ENCODE measurements at regions not wholly inside any gene's neighbourhood (a gene's known extent, or its start where the extent isn't known, plus 50 kb on each side); places are given as distances from the start of the nearest gene placed in this dataset.

DNA sequence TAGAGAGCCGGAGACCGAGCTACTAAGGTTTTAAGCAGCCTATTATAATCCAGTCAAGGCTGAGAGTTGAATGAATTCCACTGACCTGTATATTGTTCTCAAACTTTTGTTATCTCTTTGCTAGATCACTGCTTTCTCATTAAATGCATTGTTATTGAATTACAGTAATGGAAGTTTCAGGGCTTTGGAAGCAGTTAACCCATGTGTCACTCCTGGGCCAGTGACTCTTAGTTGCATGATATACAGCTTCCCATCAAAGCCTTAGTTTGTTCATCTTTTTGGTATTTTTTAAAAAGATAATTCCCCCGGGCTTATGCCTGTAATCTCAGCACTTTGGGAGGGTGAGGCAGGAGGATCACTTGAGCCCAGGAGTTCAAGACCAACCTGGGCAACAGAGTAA is 55.4 kb upstream of the KIAA1217 start:
- no peak for TF ChIP-seq CTCF (IDR thresholded peaks at IDR 0.05 in 2 of 3, conservative IDR thresholded peaks at IDR 0.05 in 1 of 3; ENCODE audit: control insufficient read depth in 2 of 3, extremely low read depth in 1 of 3, insufficient read depth in 1 of 3, low read depth in 3 of 3, low read length in 3 of 3)
- TF ChIP-seq CHD4 (IDR thresholded peaks at IDR 0.05): no peak
- no peak for TF ChIP-seq YY1 (IDR thresholded peaks at IDR 0.05; ENCODE audit: low read depth, low read length)
- no peak for TF ChIP-seq POLR2A (IDR thresholded peaks at IDR 0.05; ENCODE audit: low read depth, low read length)
- no peak for TF ChIP-seq DPF2 (IDR thresholded peaks at IDR 0.05)
- TF ChIP-seq SUZ12 (IDR thresholded peaks at IDR 0.05; ENCODE audit: unreplicated experiment): no peak
- no peak for TF ChIP-seq HDAC6 (IDR thresholded peaks at IDR 0.05; ENCODE audit: unreplicated experiment)
- TF ChIP-seq, protein P1, sequence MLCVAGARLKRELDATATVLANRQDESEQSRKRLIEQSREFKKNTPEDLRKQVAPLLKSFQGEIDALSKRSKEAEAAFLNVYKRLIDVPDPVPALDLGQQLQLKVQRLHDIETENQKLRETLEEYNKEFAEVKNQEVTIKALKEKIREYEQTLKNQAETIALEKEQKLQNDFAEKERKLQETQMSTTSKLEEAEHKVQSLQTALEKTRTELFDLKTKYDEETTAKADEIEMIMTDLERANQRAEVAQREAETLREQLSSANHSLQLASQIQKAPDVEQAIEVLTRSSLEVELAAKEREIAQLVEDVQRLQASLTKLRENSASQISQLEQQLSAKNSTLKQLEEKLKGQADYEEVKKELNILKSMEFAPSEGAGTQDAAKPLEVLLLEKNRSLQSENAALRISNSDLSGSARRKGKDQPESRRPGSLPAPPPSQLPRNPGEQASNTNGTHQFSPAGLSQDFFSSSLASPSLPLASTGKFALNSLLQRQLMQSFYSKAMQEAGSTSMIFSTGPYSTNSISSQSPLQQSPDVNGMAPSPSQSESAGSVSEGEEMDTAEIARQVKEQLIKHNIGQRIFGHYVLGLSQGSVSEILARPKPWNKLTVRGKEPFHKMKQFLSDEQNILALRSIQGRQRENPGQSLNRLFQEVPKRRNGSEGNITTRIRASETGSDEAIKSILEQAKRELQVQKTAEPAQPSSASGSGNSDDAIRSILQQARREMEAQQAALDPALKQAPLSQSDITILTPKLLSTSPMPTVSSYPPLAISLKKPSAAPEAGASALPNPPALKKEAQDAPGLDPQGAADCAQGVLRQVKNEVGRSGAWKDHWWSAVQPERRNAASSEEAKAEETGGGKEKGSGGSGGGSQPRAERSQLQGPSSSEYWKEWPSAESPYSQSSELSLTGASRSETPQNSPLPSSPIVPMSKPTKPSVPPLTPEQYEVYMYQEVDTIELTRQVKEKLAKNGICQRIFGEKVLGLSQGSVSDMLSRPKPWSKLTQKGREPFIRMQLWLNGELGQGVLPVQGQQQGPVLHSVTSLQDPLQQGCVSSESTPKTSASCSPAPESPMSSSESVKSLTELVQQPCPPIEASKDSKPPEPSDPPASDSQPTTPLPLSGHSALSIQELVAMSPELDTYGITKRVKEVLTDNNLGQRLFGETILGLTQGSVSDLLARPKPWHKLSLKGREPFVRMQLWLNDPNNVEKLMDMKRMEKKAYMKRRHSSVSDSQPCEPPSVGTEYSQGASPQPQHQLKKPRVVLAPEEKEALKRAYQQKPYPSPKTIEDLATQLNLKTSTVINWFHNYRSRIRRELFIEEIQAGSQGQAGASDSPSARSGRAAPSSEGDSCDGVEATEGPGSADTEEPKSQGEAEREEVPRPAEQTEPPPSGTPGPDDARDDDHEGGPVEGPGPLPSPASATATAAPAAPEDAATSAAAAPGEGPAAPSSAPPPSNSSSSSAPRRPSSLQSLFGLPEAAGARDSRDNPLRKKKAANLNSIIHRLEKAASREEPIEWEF (IDR thresholded peaks at IDR 0.05; ENCODE audit: insufficient replicate concordance, low read depth, low read length): no peak
- TF ChIP-seq, protein P2, sequence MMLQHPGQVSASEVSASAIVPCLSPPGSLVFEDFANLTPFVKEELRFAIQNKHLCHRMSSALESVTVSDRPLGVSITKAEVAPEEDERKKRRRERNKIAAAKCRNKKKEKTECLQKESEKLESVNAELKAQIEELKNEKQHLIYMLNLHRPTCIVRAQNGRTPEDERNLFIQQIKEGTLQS (IDR thresholded peaks at IDR 0.05; ENCODE audit: borderline replicate concordance, extremely low read depth, low read depth, low read length): no peak
- no peak for TF ChIP-seq EP300 (IDR thresholded peaks at IDR 0.05; ENCODE audit: borderline replicate concordance in 1 of 2, control insufficient read depth in 1 of 2, low read depth in 2 of 2, low read length in 2 of 2)
- no peak for TF ChIP-seq ZNF384 (IDR thresholded peaks at IDR 0.05; ENCODE audit: borderline replicate concordance, low read depth, low read length)
- TF ChIP-seq NRF1 (conservative IDR thresholded peaks at IDR 0.05; ENCODE audit: low read depth, low read length): no peak

All from GM12878 (cell line).